HG03469 (cell line): ENCODE measurements at regions not wholly inside any gene's neighbourhood (a gene's known extent, or its start where the extent isn't known, plus 50 kb on each side); places are given as distances from the start of the nearest gene placed in this dataset.

Experiments
- ATAC-seq: cut with Tn5 transposase; IDR thresholded peaks from one replicate; pipeline ENCODE4 v1.9.1; 2021; ENCODE audit warnings: mild to moderate bottlenecking, moderate library complexity, moderate number of reproducible peaks; ENCODE audit not compliant: unreplicated experiment

DNA sequence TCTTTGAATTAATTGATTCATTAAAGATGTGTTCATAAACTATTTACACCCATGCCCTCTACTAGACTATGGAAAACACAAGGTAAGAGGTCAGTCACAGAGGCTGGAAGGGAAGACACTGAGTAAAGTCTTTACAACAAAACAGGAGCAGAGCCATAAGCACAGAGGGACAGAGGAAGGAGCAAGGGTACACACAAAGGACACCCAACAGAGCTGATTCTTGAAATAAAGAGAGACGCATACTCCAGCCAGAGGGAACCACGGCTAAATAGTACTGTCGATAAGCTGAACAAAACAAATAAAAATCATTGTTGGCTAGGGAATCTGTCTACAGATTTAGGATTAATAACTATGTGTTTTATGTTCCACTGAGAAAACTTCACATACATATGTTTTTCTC is 289.2 kb downstream of the EFNB2 start:
- no peak for ATAC-seq

DNA sequence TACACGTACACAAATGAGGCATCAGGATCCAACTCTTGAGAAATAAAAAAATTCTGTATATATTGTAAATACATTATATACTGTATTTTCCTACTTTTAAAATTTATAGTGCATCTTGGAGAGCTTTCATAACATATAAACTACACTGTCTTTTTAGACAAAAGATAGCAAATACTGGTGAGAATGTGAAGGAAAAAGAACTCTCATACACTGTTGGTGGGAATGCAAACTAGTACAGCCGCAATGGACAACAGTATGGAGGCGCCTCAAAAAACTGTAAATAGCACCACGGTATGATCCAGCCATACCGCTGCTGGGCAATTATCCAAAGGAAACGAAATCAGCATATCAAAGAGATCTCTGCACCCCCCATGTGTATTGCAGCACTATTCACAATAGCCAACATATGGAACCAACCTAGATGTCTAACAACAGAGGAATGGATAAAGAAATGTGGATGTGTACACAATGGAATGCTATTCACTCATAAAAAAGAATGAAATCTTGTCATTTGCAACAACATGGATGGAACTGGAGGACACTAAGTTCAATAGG is 292.4 kb downstream of the EFNB2 start:
- ATAC-seq = no peak

DNA sequence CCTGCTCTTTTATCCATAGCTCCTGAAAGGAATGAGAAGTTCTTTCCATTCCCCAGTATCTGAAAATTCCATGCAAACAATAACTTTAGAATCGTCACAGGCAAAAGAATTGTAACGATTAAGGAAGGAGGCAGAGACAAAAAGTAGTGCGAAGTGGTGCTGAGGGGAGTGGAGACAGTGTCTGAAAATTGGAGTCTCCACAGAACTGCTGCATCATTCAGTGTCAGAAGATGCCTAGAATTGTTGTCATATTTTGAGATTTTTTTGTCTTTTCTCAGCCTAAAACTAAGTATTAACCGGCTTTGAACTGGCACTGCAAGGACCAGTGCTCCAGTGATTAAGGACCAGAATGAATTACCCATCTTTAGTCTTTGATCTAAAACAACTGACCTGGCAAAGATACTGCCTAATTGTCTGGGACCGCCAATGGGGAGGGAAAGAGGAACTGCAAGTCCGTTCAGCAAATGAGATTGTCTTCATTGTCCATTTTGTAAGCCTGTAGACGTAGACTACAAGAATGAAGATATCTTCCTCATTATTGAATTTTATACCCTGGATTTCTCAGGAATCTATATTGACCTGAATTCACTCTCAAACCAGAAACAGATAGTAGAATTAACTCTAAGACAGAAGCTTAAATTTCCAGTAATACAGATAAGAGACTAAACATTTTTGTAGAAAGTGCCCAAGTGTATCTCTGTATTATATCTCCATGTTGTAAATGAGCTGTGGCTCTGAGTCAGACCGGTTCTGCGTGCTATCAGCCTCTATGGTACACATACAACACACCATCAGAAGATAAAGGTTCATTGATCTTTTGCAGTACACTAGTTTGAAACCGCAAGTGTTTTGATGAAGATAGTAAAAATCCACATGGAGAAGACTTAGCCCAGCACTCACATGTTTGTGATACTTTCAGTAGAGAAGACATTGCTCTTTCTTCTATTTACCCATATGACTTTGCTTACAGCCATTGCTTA is 293.2 kb downstream of the EFNB2 start:
- no peak for ATAC-seq

DNA sequence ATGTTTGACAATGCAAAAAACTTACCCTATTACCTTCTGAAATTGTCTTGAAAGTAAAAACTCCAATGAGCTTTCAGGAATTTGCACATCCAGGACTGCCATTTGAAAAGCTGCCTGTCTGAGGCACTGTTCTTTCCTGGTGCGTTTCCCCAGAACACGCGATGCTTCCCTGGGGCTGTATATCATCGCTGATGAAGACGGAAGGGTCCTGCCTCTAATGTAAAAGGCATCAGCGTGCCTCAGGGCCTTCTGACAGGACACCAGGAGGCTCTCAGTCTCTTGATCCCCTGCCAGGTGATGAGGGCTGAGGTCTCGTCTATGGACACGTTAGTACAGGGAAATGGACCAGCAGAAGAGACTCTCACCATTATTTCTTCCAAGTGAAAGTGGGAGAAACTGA is 296.8 kb downstream of the EFNB2 start:
- ATAC-seq = no peak

DNA sequence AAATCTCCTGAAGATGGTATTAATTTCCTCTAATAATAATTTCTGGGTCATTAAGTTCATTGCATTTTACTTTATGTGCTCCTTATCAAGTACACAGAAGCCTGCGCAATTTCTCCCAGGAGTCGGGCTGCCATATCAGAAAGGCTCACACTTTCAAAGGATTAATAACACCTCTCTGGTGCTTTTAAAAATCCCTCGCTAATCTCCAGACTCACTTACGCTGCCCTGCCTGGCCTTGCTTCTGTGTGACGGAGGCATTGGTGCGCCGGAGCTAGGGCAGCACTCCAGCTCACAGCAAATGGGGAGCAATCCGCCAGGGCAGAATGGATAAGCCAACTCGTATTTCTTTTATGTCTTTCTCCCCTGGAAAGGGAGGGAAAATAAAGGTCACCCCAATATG is 300.8 kb downstream of the EFNB2 start:
- ATAC-seq = no peak

DNA sequence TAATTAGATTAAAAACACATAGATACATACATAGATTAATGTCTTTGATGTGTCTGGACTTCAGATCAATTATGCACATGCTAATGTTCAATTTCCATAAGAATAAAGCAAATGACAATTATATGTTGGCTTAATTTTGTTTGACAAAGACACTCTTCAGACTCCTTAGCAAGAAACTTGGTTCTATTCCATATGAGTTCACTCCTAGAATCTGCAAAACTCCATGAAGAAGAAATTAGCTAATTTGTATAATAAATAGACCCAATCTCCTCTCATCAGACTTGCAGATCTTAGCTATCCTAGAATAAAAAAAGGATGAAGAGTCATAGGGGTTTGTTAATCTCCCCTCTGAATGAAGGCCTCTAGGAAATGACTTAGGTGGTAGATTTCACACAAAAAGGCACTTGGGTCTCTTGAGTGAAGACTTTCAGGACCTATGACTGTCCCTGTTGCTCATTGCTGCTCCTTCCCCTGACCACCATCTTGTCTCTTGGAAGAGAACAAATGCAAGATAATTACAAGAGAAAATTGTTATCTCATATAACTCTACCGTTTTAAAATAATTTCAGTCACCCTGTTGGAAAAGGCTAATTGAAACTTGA is 302.2 kb downstream of the EFNB2 start:
- no peak for ATAC-seq

DNA sequence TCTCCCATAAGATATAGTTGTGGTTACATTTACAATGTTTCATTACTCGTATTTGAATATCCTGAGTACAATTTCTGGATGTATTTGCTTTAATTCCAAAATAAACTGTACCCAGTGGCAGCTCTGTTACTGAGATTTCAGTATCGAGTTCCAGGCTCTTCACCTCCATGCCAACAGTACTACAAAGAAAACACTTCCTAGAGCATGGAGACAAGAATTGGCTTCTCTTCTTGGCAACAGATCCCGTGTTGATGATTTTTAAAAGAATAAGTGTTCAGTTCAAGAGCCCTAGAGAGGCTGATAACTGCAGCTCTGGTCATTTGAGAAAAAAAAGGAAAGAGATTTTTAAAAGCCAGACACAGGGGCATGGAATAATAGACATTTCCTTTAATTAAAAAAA is 302.8 kb downstream of the EFNB2 start:
- no peak for ATAC-seq

DNA sequence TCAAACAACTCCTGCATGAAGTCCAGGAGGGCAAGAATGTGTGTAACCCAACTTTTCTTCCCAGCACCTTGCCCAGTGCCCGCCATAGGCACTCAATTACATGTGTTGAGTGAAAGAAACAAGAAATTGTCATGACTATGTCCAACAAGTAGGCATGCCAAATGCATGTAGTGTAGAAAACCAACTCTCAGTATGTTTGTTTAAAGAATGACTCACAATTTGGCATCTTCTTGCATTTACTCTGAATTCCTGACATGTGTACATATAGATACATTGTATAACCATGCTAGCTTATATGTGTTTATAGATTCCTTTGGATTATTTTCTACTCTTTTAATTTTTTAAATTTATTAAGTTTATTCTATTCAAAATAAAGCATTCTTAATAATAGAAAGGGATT is 305.0 kb downstream of the EFNB2 start:
- ATAC-seq = no peak

- ATAC-seq = no peak
Measured at GRCh38 chr13:106225126-106225525, 310.3 kb downstream of the EFNB2 start.

DNA sequence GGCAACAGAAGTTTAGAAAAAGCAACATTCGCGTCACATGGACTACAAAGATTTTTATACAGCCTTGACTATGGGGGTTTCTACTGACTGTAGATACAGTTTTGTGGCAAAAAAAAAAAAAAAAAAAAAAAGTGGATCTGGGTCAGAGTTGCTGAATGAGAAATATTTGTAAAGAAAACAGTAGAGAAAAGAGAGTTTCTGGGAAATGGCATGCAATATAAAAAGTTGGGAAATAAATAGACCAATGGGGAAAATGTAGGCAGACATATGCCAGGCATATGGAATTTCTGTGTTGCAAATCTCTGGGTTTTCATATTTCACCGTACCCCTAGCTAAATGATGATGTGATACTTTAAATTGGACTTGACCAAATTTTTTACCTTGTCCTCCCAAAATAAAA is 315.3 kb downstream of the EFNB2 start:
- no peak for ATAC-seq

DNA sequence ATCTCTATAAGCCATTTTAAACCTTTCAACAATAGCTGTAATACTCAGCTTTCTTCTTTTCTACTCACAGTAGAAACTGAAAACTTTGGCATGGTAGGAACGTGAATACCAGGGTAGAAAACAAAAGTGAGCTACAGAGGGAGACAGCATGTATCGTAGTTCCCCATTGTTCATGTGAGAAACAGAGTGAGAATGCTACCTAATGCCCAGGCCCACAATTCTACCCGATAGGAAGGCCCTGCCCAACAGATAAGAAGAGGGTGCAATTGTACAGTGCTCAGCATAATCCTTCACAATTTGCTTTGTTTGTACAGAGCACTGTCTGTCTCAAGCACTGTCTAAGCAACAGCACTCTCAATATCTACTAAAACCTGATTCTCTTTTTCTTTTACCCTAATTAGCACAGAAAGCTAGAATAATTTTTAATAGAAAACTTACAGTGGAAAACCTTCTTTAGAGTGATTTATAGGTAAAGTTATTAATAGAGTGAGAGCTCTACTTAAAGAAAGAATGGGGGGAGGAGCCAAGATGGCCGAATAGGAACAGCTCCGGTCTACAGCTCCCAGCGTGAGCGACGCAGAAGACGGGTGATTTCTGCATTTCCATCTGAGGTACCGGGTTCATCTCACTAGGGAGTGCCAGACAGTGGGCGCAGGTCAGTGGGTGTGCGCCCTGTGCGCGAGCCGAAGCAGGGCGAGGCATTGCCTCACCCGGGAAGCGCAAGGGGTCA is 322.3 kb downstream of the EFNB2 start:
- ATAC-seq = no peak

- no peak for ATAC-seq
Measured at GRCh38 chr13:106212386-106213010, 323.0 kb downstream of the EFNB2 start.

DNA sequence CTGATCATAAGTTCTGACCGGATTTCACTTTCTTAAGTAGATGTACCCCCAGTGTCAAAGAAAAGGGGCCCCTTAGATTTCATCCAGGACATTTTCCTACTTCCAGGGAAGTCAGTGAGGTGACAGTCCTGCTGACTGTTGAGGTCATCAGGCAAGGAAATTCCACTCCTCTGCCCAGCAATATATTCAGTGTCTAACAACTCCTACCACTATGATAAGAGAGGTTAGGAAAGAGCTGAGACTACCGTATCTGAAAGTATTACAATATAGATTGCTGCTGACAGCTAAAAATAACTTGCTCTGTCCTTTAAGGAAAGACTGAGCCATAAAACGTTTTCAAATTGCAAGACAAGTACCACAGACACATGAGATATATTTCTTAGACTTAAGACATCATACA is 325.1 kb downstream of the EFNB2 start:
- ATAC-seq = no peak

DNA sequence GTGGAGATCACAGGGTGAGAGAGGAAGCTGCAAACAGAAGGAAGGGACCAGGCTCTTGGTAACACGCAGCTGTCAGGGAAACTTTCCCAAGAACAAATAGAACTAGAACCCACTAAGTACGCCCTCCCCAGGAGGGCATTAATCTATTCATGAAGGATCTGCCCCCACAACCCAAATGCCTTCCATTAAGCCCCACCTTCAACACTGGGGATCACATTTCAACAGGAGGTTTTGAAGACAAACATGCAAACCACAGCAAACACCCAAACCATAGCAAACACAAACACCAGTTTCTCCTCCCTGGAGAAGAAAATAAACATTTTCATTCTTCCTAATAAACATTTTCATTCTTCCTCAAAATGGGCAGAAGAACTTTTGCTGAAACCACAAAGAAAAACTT is 329.6 kb downstream of the EFNB2 start:
- no peak for ATAC-seq

- ATAC-seq = no peak
Measured at GRCh38 chr13:106197496-106197895, 338.0 kb downstream of the EFNB2 start.

DNA sequence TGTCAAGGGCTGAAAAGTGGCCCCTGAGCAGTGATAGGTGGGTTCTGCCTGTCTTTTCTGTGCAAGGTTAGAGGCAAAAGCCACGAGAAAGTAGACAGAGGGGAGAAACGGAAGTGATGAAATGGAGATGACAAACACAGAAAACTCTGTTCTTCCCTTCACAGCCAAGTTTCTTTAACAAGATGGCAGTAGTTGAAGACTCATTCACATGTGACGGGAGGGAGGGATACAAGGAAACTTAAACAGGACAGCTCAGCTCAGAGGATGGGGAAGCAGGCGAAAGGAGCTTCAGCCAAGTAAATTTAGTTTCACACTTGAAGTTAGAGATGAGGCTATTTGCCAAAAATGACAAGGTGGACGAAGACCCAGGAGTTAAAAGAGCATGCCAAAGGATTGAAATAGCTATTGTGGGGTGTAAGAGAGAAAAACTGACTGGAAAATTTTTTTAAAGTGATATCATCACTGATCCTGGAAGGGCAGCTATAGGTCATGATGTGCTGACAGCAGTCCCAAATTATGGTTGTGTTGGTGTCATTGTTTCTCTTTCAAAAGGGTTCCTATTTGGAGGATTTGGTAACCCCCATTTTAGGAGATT is 347.9 kb downstream of the EFNB2 start:
- ATAC-seq = no peak

DNA sequence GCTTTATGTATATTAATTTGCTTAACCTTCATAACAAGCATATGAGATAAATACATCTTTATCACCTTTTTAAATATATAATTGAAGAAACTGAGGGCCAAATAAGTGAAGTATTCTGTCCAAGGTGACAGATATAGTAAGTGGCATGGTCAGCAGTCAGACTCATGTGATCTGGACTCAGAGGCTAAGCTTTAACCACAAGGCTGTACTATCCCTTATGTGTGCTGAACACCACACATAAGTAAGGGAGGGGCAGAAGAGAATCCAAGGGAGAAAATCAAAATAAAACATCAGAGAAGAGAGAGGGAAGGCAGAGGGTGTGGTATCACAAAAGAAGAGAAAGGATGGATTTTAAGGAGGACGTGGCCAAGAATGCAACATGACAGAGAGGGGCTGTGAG is 348.4 kb downstream of the EFNB2 start:
- no peak for ATAC-seq

GRCh38 chr13:106186366-106187030 is 349.0 kb downstream of the EFNB2 start:
- ATAC-seq = no peak

DNA sequence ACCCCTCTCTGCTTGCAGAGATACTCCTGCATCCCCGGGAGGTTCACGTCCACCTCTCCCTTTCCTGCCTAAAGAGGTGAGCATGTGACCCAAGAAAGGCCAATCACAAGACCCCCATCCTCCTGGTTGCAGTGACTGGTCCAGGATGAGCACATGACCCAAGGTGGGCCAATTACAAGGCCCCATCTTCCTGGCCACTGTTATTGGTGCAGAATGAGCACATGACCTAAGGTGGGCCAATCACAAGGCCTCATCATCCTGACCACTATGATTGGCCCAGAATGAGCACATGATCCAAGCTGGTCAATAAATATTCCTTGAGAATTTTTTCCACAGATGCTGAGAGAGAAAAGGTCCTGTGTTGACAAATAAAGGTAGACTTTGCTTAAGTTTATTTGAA is 350.7 kb downstream of the EFNB2 start:
- no peak for ATAC-seq
